HepG2 (cell line): ENCODE measurements at regions not wholly inside any gene's neighbourhood (a gene's known extent, or its start where the extent isn't known, plus 50 kb on each side); places are given as distances from the start of the nearest gene placed in this dataset.

Experiments
- ATAC-seq: fragments of 200-7000 bp; cut with Tn5 transposase; 3 replicates; pipeline ENCODE4 v1.9.1; 2020; ENCODE audit warnings: mild to moderate bottlenecking, moderate library complexity
- BruUV-seq: library from RNA; stranded (reverse); fragments of 400-500 nt; replicated peaks from 2 replicates; lab custom pipeline; 2021; lab: Mats Ljungman, UMichigan
- CTCF ChIA-PET: fragments of 300-600 bp; formaldehyde crosslinking; extraction: SDS; loops from one replicate; lab custom pipeline; 2021; ENCODE audit warnings: low total read pairs, inconsistent platforms, low intra/inter-chr PET ratio; lab: Yijun Ruan, JAX
- POLR2A ChIA-PET: fragments of 350-600 bp; sonication (Branson Sonifier 250); formaldehyde crosslinking; loops from one replicate; lab custom pipeline; 2020; ENCODE audit warnings: antibody characterized with exemption, inconsistent platforms; lab: Yijun Ruan, JAX
- DNase-seq: peaks from one replicate; pipeline ENCODE4 v3.0.0-alpha.2; 2015; ENCODE audit warnings: low spot score
- FAIRE-seq: peaks from 3 replicates; lab custom pipeline; 2011; peaks lifted over from hg19 to GRCh38; lab: Jason Lieb, UNC
- H2AFZ ChIP-seq: one replicate; pipeline ENCODE4 v1.6.1; 2011; ENCODE audit warnings: low read length, inconsistent platforms
- H3K27ac ChIP-seq: fragments of 300-600 bp; 3 replicates; pipeline ENCODE4 v1.8.0; 2011; ENCODE audit warnings: mixed run types, mild to moderate bottlenecking, mixed read lengths, low read length, inconsistent platforms; ENCODE audit not compliant: insufficient read depth; ENCODE audit errors: extremely low read length
- H3K27me3 ChIP-seq, 2 experiments: fragments of 200-600 bp in 1 of 2; 2 replicates in 1 of 2; 3 replicates in 1 of 2; pipeline versions ENCODE4 v1.6.0 to v1.8.0; 2011; ENCODE audit warnings: low read length in 2 of 2, mild to moderate bottlenecking in 2 of 2, moderate library complexity in 2 of 2, inconsistent platforms in 1 of 2; ENCODE audit not compliant: insufficient read depth in 2 of 2, control insufficient read depth in 1 of 2
- H3K36me3 ChIP-seq, 2 experiments: fragments of 200-600 bp in 1 of 2; replicated peaks in 1 of 2; 2 replicates in 1 of 2; 3 replicates in 1 of 2; pipeline versions ENCODE4 v1.5.1 to v1.8.0; 2011; ENCODE audit warnings: low read length in 2 of 2, inconsistent platforms in 1 of 2; ENCODE audit not compliant: insufficient read depth in 2 of 2, control insufficient read depth in 1 of 2
- H3K4me1 ChIP-seq: 2 replicates; pipeline ENCODE4 v1.5.1; 2012; ENCODE audit warnings: low read length, inconsistent platforms; ENCODE audit not compliant: insufficient read depth
- H3K4me2 ChIP-seq: 2 replicates; pipeline ENCODE4 v1.6.0; 2011; ENCODE audit warnings: low read depth, low read length, inconsistent platforms
- H3K4me3 ChIP-seq, 3 experiments: fragments of 200-600 bp in 1 of 3; sonication (generic), shearing (Covaris generic) in 1 of 3; replicated peaks in 1 of 3; 2 replicates each; pipeline ENCODE4 v1.5.1; 2011 to 2016; ENCODE audit warnings: low read length in 3 of 3, inconsistent platforms in 2 of 3, low read depth in 2 of 3, mild to moderate bottlenecking in 2 of 3, control low read depth in 1 of 3, mixed read lengths in 1 of 3; ENCODE audit not compliant: insufficient read depth in 1 of 3
- H3K79me2 ChIP-seq: one replicate; pipeline ENCODE4 v1.6.1; 2011; ENCODE audit warnings: low read length, inconsistent platforms; ENCODE audit not compliant: insufficient read depth
- H3K9ac ChIP-seq: 2 replicates; pipeline ENCODE4 v1.6.0; 2011; ENCODE audit warnings: mild to moderate bottlenecking, low read depth, low read length, inconsistent platforms; ENCODE audit not compliant: insufficient read depth
- H3K9me3 ChIP-seq: 2 replicates; pipeline ENCODE4 v1.5.1; 2012; ENCODE audit warnings: mild to moderate bottlenecking, low read length
- H4K20me1 ChIP-seq: 2 replicates; pipeline ENCODE4 v1.6.0; 2011; ENCODE audit warnings: inconsistent platforms, mild to moderate bottlenecking, low read length, moderate library complexity; ENCODE audit not compliant: insufficient read depth
- DNMT1 ChIP-seq: sonication (generic); formaldehyde crosslinking; IDR thresholded peaks from 2 replicates; pipeline ENCODE4 v1.5.1; 2020; ENCODE audit warnings: mild to moderate bottlenecking, missing genetic modification reagents
- HNF4A ChIP-seq: sonication (generic); formaldehyde crosslinking; IDR thresholded peaks from 2 replicates; pipeline ENCODE4 v1.4.0; 2020; ENCODE audit warnings: missing genetic modification reagents
- SMC3 ChIP-seq: IDR thresholded peaks from 2 replicates; pipeline ENCODE4 v1.6.1; 2011; ENCODE audit warnings: low read length, improper control_type of control experiment
- ZNF350 ChIP-seq: sonication (generic); formaldehyde crosslinking; IDR thresholded peaks from 2 replicates; pipeline ENCODE4 v1.4.0; 2020; ENCODE audit warnings: mild to moderate bottlenecking, low read depth, missing genetic modification reagents, borderline replicate concordance
- ZNF484 ChIP-seq: sonication (generic); formaldehyde crosslinking; IDR thresholded peaks from 2 replicates; pipeline ENCODE4 v1.5.1; 2020; ENCODE audit warnings: mild to moderate bottlenecking, low read depth, missing genetic modification reagents, borderline replicate concordance
- WGBS: methylation state at CpG from one replicate; pipeline ENCODE4 v1.1.6; 2017; ENCODE audit warnings: low lambda C conversion rate; 5-methylcytosine and 5-hydroxymethylcytosine counted together
- in situ Hi-C: cut with HindIII; loops from 2 replicates; pipeline ENCODE4 v1.10.0; 2017; ENCODE audit warnings: low pct_unique_long_range_greater_than_20kb; ENCODE audit not compliant: extremely low pct_ligation_motif_present
- intact Hi-C: fragments of 100-400 bp; cut with micrococcal nuclease; formaldehyde crosslinking; loops from one replicate; pipeline ENCODE4 v1.10.0; 2022; ENCODE audit not compliant: unreplicated experiment

- peaks cover 100% of the 10 kb centered on the region for H3K9me3 ChIP-seq
- no peaks in the 10 kb centered on the region for H3K27me3 ChIP-seq
- DNase-seq (no peak), FAIRE-seq (no peak), ATAC-seq (no peak)
- H3K4me2 ChIP-seq = no peak overlapping the region
- in situ Hi-C loops = loop anchor here (25.0 kb wide), 1 partner anchor 100 kb away; no protein-coding TSS in a partner anchor
- H4K20me1 ChIP-seq = no peaks in the 10 kb centered on the region
- H3K27ac ChIP-seq = no peak overlapping the region
- no peaks in the 10 kb centered on the region for H3K4me1 ChIP-seq
- H3K4me3 ChIP-seq = no peak overlapping the region
- no peaks in the 10 kb centered on the region for H3K36me3 ChIP-seq
- intact Hi-C loops = no loop called here
- TF ChIP-seq SMC3 = no peak
- TF ChIP-seq HNF4A (CRISPR knock-in tag) = no peak
- BruUV-seq = no TSS peak
- no peak overlapping the region for H2AFZ ChIP-seq
- H3K79me2 ChIP-seq = no peaks in the 10 kb centered on the region
- ChIA-PET POLR2A (no interaction called here), CTCF (no interaction called here)
- no peak overlapping the region for H3K9ac ChIP-seq
- WGBS = 0% methylated on average over 5 of the region's 5 CpGs
These were observed 2228.4 kb downstream of the TP53TG3F start for GRCh38 chr16:35687781-35688180.

GRCh38 chr16:35689764-35690163 lies 2230.4 kb downstream of the TP53TG3F start:
- DNase-seq = no peak
- in situ Hi-C loops = loop anchor here (25.0 kb wide), 1 partner anchor 98 kb away; no protein-coding TSS in a partner anchor

More at GRCh38 chr16:35689764-35690163, 2230.4 kb downstream of the TP53TG3F start:
- POLR2A ChIA-PET = no interaction called here
- H3K9ac ChIP-seq = no peak overlapping the region
- BruUV-seq = no TSS peak
- TF ChIP-seq ZNF484 (CRISPR knock-in tag) (no peak), ZNF350 (CRISPR knock-in tag) (no peak), DNMT1 (CRISPR knock-in tag) (no peak)
- TF ChIP-seq, all 625 proteins: peak for 0
- CTCF ChIA-PET = no interaction called here
- peaks cover 100% of the 10 kb centered on the region for H3K9me3 ChIP-seq
- H3K79me2 ChIP-seq = no peaks in the 10 kb centered on the region
- no peak overlapping the region for H2AFZ ChIP-seq
- H3K27me3 ChIP-seq = no peaks in the 10 kb centered on the region
- no peaks in the 10 kb centered on the region for H3K36me3 ChIP-seq
- no peak overlapping the region for H3K4me3 ChIP-seq
- no peak overlapping the region for H3K4me2 ChIP-seq
- no peak for FAIRE-seq
- intact Hi-C loops = no loop called here
- H4K20me1 ChIP-seq = no peaks in the 10 kb centered on the region
- no peak overlapping the region for H3K27ac ChIP-seq
- WGBS = 3% methylated on average over 7 of the region's 7 CpGs
- H3K4me1 ChIP-seq = no peaks in the 10 kb centered on the region
- no peak for ATAC-seq
